ENCODE measurements at regions not wholly inside any gene's neighbourhood (a gene's known extent, or its start where the extent isn't known, plus 50 kb on each side); places are given as distances from the start of the nearest gene placed in this dataset.
"Not testable (repeated sequence)": the region's sequence is repeated elsewhere in the genome, so short reads cannot be mapped to it uniquely, and the experiment has no call there.

DNA sequence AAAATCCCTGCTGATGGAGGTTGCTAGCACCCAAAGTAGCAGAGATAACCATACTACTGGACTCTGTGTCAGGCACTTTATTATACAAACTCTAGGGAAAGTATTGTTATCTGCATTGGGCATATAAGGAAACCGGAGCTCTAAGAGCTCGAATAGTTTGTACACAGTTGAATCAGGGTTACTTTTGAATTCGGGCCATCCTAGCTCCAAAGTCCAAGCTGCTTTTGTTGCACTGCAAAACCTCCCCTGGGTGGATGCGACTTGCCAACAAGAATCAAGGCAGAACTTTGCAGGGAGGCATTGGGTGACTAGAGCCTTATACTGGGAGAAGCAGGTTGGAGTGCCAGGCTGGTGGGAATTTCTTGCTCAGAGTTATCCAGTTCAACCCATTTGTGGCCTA is 435.1 kb downstream of the SPATA31D1 start:
- DNase-seq (ENCODE audit: low read depth) = no peak
- H3K4me3 ChIP-seq (ENCODE audit: low read depth, low read length) = no peak overlapping the region
- no peaks in the 10 kb centered on the region for H3K36me3 ChIP-seq (ENCODE audit: control insufficient read depth, insufficient read depth, low read length)
- no peaks in the 10 kb centered on the region for H3K27me3 ChIP-seq (ENCODE audit: control insufficient read depth, insufficient read depth, low read length)
- TF ChIP-seq, protein P1, sequence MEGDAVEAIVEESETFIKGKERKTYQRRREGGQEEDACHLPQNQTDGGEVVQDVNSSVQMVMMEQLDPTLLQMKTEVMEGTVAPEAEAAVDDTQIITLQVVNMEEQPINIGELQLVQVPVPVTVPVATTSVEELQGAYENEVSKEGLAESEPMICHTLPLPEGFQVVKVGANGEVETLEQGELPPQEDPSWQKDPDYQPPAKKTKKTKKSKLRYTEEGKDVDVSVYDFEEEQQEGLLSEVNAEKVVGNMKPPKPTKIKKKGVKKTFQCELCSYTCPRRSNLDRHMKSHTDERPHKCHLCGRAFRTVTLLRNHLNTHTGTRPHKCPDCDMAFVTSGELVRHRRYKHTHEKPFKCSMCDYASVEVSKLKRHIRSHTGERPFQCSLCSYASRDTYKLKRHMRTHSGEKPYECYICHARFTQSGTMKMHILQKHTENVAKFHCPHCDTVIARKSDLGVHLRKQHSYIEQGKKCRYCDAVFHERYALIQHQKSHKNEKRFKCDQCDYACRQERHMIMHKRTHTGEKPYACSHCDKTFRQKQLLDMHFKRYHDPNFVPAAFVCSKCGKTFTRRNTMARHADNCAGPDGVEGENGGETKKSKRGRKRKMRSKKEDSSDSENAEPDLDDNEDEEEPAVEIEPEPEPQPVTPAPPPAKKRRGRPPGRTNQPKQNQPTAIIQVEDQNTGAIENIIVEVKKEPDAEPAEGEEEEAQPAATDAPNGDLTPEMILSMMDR (IDR thresholded peaks at IDR 0.05; ENCODE audit: insufficient read depth, low read length, poor library complexity, severe bottlenecking) = no peak

DNA sequence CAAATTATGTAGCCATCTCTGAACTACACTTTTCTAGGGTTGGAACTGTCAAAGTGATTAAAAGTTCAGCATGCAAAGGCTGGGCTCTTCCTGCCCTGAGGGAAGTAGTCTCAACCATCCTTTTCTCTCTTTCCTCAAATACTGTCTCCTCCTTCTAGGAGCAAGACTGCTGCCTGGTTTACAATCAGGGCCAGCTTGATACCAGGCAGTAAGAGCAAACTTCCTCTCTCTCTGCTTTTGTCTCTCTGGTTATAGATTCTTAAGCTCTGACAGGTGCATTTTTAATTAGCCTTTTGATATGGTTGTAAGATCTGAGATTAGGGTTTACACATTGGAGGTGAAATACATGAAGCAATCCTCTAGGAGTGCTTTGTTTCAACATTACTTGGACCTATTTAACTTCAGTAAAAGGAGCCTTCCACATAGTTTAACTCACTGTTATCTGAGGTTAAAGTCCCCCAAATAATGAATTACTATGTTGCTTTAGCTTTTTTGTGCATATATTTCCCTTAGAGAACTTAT is 436.1 kb downstream of the SPATA31D1 start:
- no peaks in the 10 kb centered on the region for H3K27me3 ChIP-seq (ENCODE audit: control insufficient read depth, insufficient read depth, low read length)
- TF ChIP-seq, protein P1 (IDR thresholded peaks at IDR 0.05; ENCODE audit: insufficient read depth, low read length, poor library complexity, severe bottlenecking) = no peak
- no peak for DNase-seq (ENCODE audit: low read depth)
- H3K4me3 ChIP-seq (ENCODE audit: low read depth, low read length) = no peak overlapping the region
- no peaks in the 10 kb centered on the region for H3K36me3 ChIP-seq (ENCODE audit: control insufficient read depth, insufficient read depth, low read length)

DNA sequence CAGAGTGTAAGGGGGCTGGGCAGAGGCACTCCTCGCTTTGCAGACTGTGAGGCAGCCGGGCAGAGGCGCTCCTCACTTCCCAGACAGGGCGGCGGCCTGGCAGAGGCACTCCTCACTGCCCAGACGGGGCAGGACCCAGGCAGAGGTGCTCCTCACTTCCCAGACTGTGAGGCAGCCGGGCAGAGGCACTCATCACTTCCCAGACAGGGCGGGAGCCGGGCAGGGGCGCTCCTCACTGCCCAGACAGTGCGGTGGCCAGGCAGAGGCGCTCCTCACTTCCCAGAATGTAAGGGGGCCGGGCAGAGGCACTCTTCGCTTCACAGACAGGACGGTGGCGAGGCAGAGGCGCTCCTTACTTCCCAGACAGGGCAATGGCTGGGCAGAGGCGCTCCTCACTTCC is 442.5 kb downstream of the SPATA31D1 start:
- Histone ChIP-seq H3K36me3 (ENCODE audit: control insufficient read depth, insufficient read depth, low read length) (no peaks in the 10 kb centered on the region), H3K27me3 (ENCODE audit: control insufficient read depth, insufficient read depth, low read length) (no peaks in the 10 kb centered on the region), H3K4me3 (ENCODE audit: low read depth, low read length) (no peak overlapping the region)
- TF ChIP-seq, protein P1 (IDR thresholded peaks at IDR 0.05; ENCODE audit: insufficient read depth, low read length, poor library complexity, severe bottlenecking) = no peak
- no peak for DNase-seq (ENCODE audit: low read depth)

DNA sequence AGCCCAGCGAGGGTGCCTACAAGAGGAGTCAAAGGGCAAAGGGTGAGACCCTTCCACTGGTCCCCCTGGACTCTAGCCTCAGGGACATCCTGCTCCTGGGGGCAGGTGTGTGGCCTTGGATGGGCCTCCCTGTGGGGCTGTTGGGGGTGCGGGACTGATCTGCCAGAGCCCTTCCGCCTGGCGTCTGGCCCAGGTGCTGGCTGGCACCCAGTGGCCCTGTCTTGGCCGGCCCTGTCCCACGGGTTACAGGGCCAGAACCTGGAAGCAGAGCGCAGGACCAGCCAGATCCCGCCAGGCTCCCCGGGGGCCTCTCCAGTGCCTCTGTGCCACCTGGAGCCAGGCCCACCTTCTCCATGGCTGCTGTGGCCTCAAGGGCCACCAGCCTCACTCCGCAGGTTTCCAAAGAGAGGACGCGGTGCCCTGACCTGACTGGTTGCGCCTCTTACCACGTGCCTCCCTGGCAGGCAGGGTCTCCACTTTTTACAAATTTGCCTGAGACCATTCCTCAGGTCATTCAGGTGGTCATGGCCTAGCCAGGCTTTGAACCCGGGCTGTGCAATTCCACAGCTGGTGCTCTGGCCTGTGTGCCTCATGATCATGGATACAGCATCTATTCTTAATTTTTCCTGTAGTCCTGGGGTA is 444.8 kb downstream of the SPATA31D1 start:
- H3K27me3 ChIP-seq (ENCODE audit: control insufficient read depth, insufficient read depth, low read length); DNase-seq (ENCODE audit: low read depth); H3K4me3 ChIP-seq (ENCODE audit: low read depth, low read length); H3K36me3 ChIP-seq (ENCODE audit: control insufficient read depth, insufficient read depth, low read length): not testable (repeated sequence)

DNA sequence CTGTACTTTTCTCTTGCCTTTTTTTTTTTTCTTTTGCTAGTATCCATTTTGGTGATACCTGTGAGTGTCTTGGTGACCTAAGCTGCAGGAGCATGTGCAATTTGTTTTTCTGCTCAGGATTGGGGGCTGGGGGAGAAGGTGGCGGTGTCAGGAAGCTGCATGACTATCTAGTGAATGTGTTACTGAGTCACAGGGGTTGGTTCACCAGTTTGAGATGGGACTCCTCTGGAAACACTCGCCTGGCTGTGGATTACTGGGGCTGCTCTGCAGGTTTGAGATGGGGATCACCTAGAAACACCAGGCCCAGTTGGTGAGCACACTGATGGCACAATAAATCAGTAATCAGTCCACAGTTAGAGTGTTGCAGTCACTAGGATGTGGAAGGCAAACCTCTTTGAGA is 447.9 kb downstream of the SPATA31D1 start:
- DNase-seq (ENCODE audit: low read depth) = peak; percentile 14
- TF ChIP-seq, protein P1 (IDR thresholded peaks at IDR 0.05; ENCODE audit: insufficient read depth, low read length, poor library complexity, severe bottlenecking) = no peak
- Histone ChIP-seq H3K4me3 (ENCODE audit: low read depth, low read length) (no peak overlapping the region), H3K27me3 (ENCODE audit: control insufficient read depth, insufficient read depth, low read length) (no peaks in the 10 kb centered on the region), H3K36me3 (ENCODE audit: control insufficient read depth, insufficient read depth, low read length) (no peaks in the 10 kb centered on the region)

DNA sequence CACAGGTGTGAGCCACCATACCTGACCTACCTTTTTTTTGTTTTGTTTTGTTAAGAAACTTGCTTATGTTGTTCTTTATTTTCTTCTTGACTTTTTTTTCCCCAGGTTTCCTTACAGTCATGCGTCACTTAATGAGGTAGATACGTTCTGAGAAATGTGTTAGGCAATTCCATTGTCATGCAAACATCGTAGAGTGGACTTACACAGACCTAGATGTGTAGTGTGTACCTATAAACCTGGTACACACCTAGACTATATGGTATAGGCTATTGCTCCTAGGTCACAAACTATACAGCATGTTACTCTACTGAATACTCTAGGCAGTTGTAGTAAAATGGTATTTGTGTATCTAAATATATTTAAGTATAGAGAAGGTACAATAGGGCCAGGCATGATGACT is 448.6 kb downstream of the SPATA31D1 start:
- DNase-seq (ENCODE audit: low read depth); H3K36me3 ChIP-seq (ENCODE audit: control insufficient read depth, insufficient read depth, low read length); H3K4me3 ChIP-seq (ENCODE audit: low read depth, low read length); H3K27me3 ChIP-seq (ENCODE audit: control insufficient read depth, insufficient read depth, low read length): not testable (repeated sequence)

DNA sequence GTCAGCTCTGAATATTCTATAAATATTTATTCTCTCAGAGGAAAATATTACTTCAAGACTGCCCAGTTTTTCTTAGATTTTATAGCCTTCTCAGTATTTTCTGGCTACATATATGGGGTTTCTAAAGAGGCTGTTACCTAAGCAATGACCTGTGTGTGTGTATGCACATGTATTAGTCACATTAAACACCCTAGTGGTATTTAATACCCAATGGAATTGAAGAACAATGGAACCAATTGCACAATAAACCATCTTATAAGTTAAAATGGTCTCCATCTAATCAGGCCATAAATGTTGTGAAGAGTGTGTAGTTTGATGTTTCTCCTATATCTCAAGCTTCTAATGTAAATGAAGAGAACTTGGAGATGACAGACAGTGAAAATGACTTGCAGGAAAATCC is 450.0 kb downstream of the SPATA31D1 start:
- Histone ChIP-seq H3K4me3 (ENCODE audit: low read depth, low read length) (no peak overlapping the region), H3K27me3 (ENCODE audit: control insufficient read depth, insufficient read depth, low read length) (no peaks in the 10 kb centered on the region), H3K36me3 (ENCODE audit: control insufficient read depth, insufficient read depth, low read length) (no peaks in the 10 kb centered on the region)
- TF ChIP-seq, protein P1 (IDR thresholded peaks at IDR 0.05; ENCODE audit: insufficient read depth, low read length, poor library complexity, severe bottlenecking) = no peak
- no peak for DNase-seq (ENCODE audit: low read depth)
